HEK293T (cell line): ENCODE measurements at regions not wholly inside any gene's neighbourhood (a gene's known extent, or its start where the extent isn't known, plus 50 kb on each side); places are given as distances from the start of the nearest gene placed in this dataset.

Experiments
- BHLHE40 ChIP-seq: fragments of 450-650 bp; IDR thresholded peaks from 2 replicates; pipeline ENCODE4 v1.6.1; 2016; ENCODE audit warnings: mild to moderate bottlenecking, moderate library complexity, borderline replicate concordance
- CTBP1 ChIP-seq: fragments of 450-650 bp; IDR thresholded peaks from 2 replicates; pipeline ENCODE4 v1.6.1; 2016; ENCODE audit warnings: borderline replicate concordance
- ELF4 ChIP-seq: fragments of 450-650 bp; IDR thresholded peaks from 2 replicates; pipeline ENCODE4 v1.6.1; 2017; ENCODE audit warnings: antibody characterized with exemption
- FOXK2 ChIP-seq: fragments of 450-650 bp; IDR thresholded peaks from 2 replicates; pipeline ENCODE4 v1.6.1; 2016; ENCODE audit warnings: mild to moderate bottlenecking
- FOXM1 ChIP-seq: fragments of 450-650 bp; IDR thresholded peaks from 2 replicates; pipeline ENCODE4 v1.6.1; 2017; ENCODE audit warnings: mild to moderate bottlenecking, borderline replicate concordance
- LEF1 ChIP-seq: fragments of 450-650 bp; IDR thresholded peaks from 2 replicates; pipeline ENCODE4 v1.6.1; 2017; ENCODE audit warnings: mild to moderate bottlenecking, borderline replicate concordance
- NFRKB ChIP-seq: fragments of 450-650 bp; IDR thresholded peaks from 2 replicates; pipeline ENCODE4 v1.6.1; 2016; ENCODE audit warnings: mild to moderate bottlenecking, moderate library complexity
- SP1 ChIP-seq: fragments of 450-650 bp; IDR thresholded peaks from 2 replicates; pipeline ENCODE4 v1.6.1; 2017
- SUZ12 ChIP-seq: fragments of 450-650 bp; IDR thresholded peaks from 2 replicates; pipeline ENCODE4 v1.6.1; 2016; ENCODE audit warnings: mild to moderate bottlenecking
- TARDBP ChIP-seq: fragments of 450-650 bp; IDR thresholded peaks from 2 replicates; pipeline ENCODE4 v1.6.1; 2016

- TF ChIP-seq BHLHE40 (no peak), NFRKB (no peak), FOXM1 (no peak), SP1 (no peak), ELF4 (no peak), CTBP1 (no peak), FOXK2 (no peak), LEF1 (no peak), TARDBP (no peak), SUZ12 (no peak)
Measured at GRCh38 chr16:51341204-51341603, 190.1 kb upstream of the SALL1 start.
